ENCODE measurements at regions not wholly inside any gene's neighbourhood (a gene's known extent, or its start where the extent isn't known, plus 50 kb on each side); places are given as distances from the start of the nearest gene placed in this dataset.

GRCh38 chr11:114821621-114822412, 143.5 kb downstream of the NXPE2 start:
- TF ChIP-seq EZH2 (IDR thresholded peaks at IDR 0.05; ENCODE audit: low read length, missing control alignments) (no peak), CTCF (conservative IDR thresholded peaks at IDR 0.05 in 1 of 2, IDR thresholded peaks at IDR 0.05 in 1 of 2; ENCODE audit: low read depth in 1 of 2, low read length in 2 of 2) (no peak)
- Histone ChIP-seq H4K20me1 (ENCODE audit: control insufficient read depth, extremely low read depth, insufficient read depth, low read length) (no peaks in the 10 kb centered on the region), H3K36me3 (ENCODE audit: control insufficient read depth, insufficient read depth, low read length) (no peaks in the 10 kb centered on the region), H3K27ac (ENCODE audit: insufficient read depth, low read length) (no peak overlapping the region), H3K79me2 (ENCODE audit: control insufficient read depth, insufficient read depth, low read length) (no peaks in the 10 kb centered on the region), H3K27me3 (ENCODE audit: control insufficient read depth, insufficient read depth, low read length) (no peaks in the 10 kb centered on the region), H3K9ac (ENCODE audit: insufficient read depth, low read length) (no peak overlapping the region), H3K4me2 (ENCODE audit: extremely low read depth, insufficient read depth, low read length) (no peak overlapping the region), H3K4me1 (ENCODE audit: control insufficient read depth, extremely low read depth, insufficient read depth, low read length) (no peaks in the 10 kb centered on the region), H3K9me3 (ENCODE audit: control insufficient read depth, insufficient read depth, low read depth, low read length) (no peaks in the 10 kb centered on the region), H2AFZ (ENCODE audit: low read length) (no peak overlapping the region), H3K4me3 (replicated peaks in 1 of 4; ENCODE audit: control extremely low read depth in 1 of 4, insufficient read depth in 1 of 4, low read depth in 3 of 4, low read length in 4 of 4) (no peak overlapping the region)
- peak in 1 of 2 donors; percentile 26 for DNase-seq (ENCODE audit: low read depth in 2 of 2)

- no peak for TF ChIP-seq EZH2 (IDR thresholded peaks at IDR 0.05; ENCODE audit: low read length, missing control alignments)
- TF ChIP-seq CTCF (conservative IDR thresholded peaks at IDR 0.05 in 1 of 2, IDR thresholded peaks at IDR 0.05 in 1 of 2; ENCODE audit: low read depth in 1 of 2, low read length in 2 of 2): no peak
- Histone ChIP-seq H3K79me2 (ENCODE audit: control insufficient read depth, insufficient read depth, low read length) (no peaks in the 10 kb centered on the region), H3K27me3 (ENCODE audit: control insufficient read depth, insufficient read depth, low read length) (no peaks in the 10 kb centered on the region), H3K4me3 (replicated peaks in 1 of 4; ENCODE audit: control extremely low read depth in 1 of 4, insufficient read depth in 1 of 4, low read depth in 3 of 4, low read length in 4 of 4) (no peak overlapping the region), H2AFZ (ENCODE audit: low read length) (no peak overlapping the region), H3K9me3 (ENCODE audit: control insufficient read depth, insufficient read depth, low read depth, low read length) (no peaks in the 10 kb centered on the region), H3K9ac (ENCODE audit: insufficient read depth, low read length) (no peak overlapping the region), H3K36me3 (ENCODE audit: control insufficient read depth, insufficient read depth, low read length) (no peaks in the 10 kb centered on the region), H3K27ac (ENCODE audit: insufficient read depth, low read length) (no peak overlapping the region), H4K20me1 (ENCODE audit: control insufficient read depth, extremely low read depth, insufficient read depth, low read length) (no peaks in the 10 kb centered on the region), H3K4me1 (ENCODE audit: control insufficient read depth, extremely low read depth, insufficient read depth, low read length) (no peaks in the 10 kb centered on the region), H3K4me2 (ENCODE audit: extremely low read depth, insufficient read depth, low read length) (no peak overlapping the region)
- DNase-seq (ENCODE audit: low read depth in 2 of 2): no peak
These were observed 148.6 kb downstream of the NXPE2 start for GRCh38 chr11:114826910-114827442.

- H3K9ac ChIP-seq (ENCODE audit: insufficient read depth, low read length): no peak overlapping the region
- no peak for DNase-seq (ENCODE audit: low read depth in 2 of 2)
- TF ChIP-seq EZH2 (IDR thresholded peaks at IDR 0.05; ENCODE audit: low read length, missing control alignments) (no peak), CTCF (conservative IDR thresholded peaks at IDR 0.05 in 1 of 2, IDR thresholded peaks at IDR 0.05 in 1 of 2; ENCODE audit: low read depth in 1 of 2, low read length in 2 of 2) (no peak)
These were observed 149.4 kb downstream of the NXPE2 start for GRCh38 chr11:114827736-114828135.

More at GRCh38 chr11:114827736-114828135, 149.4 kb downstream of the NXPE2 start:
- no peak overlapping the region for H3K27ac ChIP-seq (ENCODE audit: insufficient read depth, low read length)
- H3K4me1 ChIP-seq (ENCODE audit: control insufficient read depth, extremely low read depth, insufficient read depth, low read length): no peaks in the 10 kb centered on the region
- H3K9me3 ChIP-seq (ENCODE audit: control insufficient read depth, insufficient read depth, low read depth, low read length): no peaks in the 10 kb centered on the region
- no peaks in the 10 kb centered on the region for H3K27me3 ChIP-seq (ENCODE audit: control insufficient read depth, insufficient read depth, low read length)
- H3K4me3 ChIP-seq (replicated peaks in 1 of 4; ENCODE audit: control extremely low read depth in 1 of 4, insufficient read depth in 1 of 4, low read depth in 3 of 4, low read length in 4 of 4): no peak overlapping the region
- H3K4me2 ChIP-seq (ENCODE audit: extremely low read depth, insufficient read depth, low read length): no peak overlapping the region
- H4K20me1 ChIP-seq (ENCODE audit: control insufficient read depth, extremely low read depth, insufficient read depth, low read length): no peaks in the 10 kb centered on the region
- no peaks in the 10 kb centered on the region for H3K79me2 ChIP-seq (ENCODE audit: control insufficient read depth, insufficient read depth, low read length)
- no peak overlapping the region for H2AFZ ChIP-seq (ENCODE audit: low read length)
- H3K36me3 ChIP-seq (ENCODE audit: control insufficient read depth, insufficient read depth, low read length): no peaks in the 10 kb centered on the region
